ENCODE measurements at regions not wholly inside any gene's neighbourhood (a gene's known extent, or its start where the extent isn't known, plus 50 kb on each side); places are given as distances from the start of the nearest gene placed in this dataset.

- in situ Hi-C loops (cut with HindIII; ENCODE audit: low pct_unique_long_range_greater_than_20kb, low sequenced_read_pairs), result no loop called here
- TF ChIP-seq JUND (IDR thresholded peaks at IDR 0.05; ENCODE audit: low read depth), result no peak
- DNase-seq (ENCODE audit: low read depth in 1 of 2, low spot score in 1 of 2), result no peak
Measured at GRCh38 chr2:122238006-122238559, 482.6 kb downstream of the TSN start.

- no peak for DNase-seq (ENCODE audit: low read depth in 1 of 2, low spot score in 1 of 2)
- in situ Hi-C loops (cut with HindIII; ENCODE audit: low pct_unique_long_range_greater_than_20kb, low sequenced_read_pairs), result no loop called here
- no peak for TF ChIP-seq JUND (IDR thresholded peaks at IDR 0.05; ENCODE audit: low read depth)
Measured at GRCh38 chr2:122239440-122239839, 484.0 kb downstream of the TSN start.

- DNase-seq (ENCODE audit: low read depth in 1 of 2, low spot score in 1 of 2), result peak in 1 of 2 experiments; percentile 18
- in situ Hi-C loops (cut with HindIII; ENCODE audit: low pct_unique_long_range_greater_than_20kb, low sequenced_read_pairs), result no loop called here
- TF ChIP-seq JUND (IDR thresholded peaks at IDR 0.05; ENCODE audit: low read depth), result no peak
Measured at GRCh38 chr2:122244598-122245229, 489.3 kb downstream of the TSN start.

GRCh38 chr2:122249673-122250072 lies 494.2 kb downstream of the TSN start:
- in situ Hi-C loops (cut with HindIII; ENCODE audit: low pct_unique_long_range_greater_than_20kb, low sequenced_read_pairs), result no loop called here
- TF ChIP-seq JUND (IDR thresholded peaks at IDR 0.05; ENCODE audit: low read depth), result no peak
- no peak for DNase-seq (ENCODE audit: low read depth in 1 of 2, low spot score in 1 of 2)

DNA sequence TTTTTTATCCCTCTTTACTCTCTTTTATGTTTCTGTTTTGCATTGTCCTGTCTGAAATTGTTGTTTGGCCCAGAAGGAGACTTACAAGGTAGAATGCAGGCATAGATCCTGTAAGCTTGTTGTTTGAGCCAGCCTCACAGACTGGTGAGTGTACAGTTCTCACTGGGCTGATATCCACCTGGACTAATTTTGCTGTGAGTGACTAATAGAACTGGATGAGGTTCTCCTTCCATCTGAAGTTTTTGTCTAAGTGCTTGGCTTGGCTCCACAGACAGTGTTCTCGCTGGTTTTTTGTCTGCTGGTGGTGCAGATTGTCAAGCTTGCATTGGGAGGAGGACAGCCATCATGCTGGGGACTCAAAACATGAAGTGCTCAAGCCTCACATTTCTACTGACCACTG lies 495.7 kb downstream of the TSN start:
- TF ChIP-seq JUND (IDR thresholded peaks at IDR 0.05; ENCODE audit: low read depth), result no peak
- no peak for DNase-seq (ENCODE audit: low read depth in 1 of 2, low spot score in 1 of 2)
- in situ Hi-C loops (cut with HindIII; ENCODE audit: low pct_unique_long_range_greater_than_20kb, low sequenced_read_pairs), result no loop called here

GRCh38 chr2:122251566-122251965 lies 496.1 kb downstream of the TSN start:
- no peak for DNase-seq (ENCODE audit: low read depth in 1 of 2, low spot score in 1 of 2)
- in situ Hi-C loops (cut with HindIII; ENCODE audit: low pct_unique_long_range_greater_than_20kb, low sequenced_read_pairs), result no loop called here
- no peak for TF ChIP-seq JUND (IDR thresholded peaks at IDR 0.05; ENCODE audit: low read depth)

- in situ Hi-C loops (cut with HindIII; ENCODE audit: low pct_unique_long_range_greater_than_20kb, low sequenced_read_pairs), result no loop called here
- TF ChIP-seq JUND (IDR thresholded peaks at IDR 0.05; ENCODE audit: low read depth), result no peak
- no peak for DNase-seq (ENCODE audit: low read depth in 1 of 2, low spot score in 1 of 2)
Measured at GRCh38 chr2:122255924-122256323, 500.5 kb downstream of the TSN start.

DNA sequence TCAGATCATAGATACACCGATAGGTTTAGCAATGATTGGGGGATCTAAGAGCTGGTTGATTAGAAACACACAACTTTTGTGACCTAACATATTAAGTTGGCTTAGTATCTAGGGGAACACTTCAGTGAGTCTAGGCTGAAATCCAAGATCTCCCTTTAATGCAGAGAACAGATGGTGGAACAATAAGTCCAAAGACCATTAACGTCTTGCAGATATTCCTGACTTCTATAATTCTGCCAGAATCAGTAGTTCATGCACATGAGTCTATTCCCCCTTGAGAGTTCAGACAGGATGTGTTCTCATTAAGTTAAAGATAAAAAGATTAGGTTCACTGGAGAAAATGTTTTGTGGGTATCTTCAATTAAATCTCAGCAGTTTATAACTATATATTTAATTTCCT lies 506.5 kb downstream of the TSN start:
- no peak for TF ChIP-seq JUND (IDR thresholded peaks at IDR 0.05; ENCODE audit: low read depth)
- in situ Hi-C loops (cut with HindIII; ENCODE audit: low pct_unique_long_range_greater_than_20kb, low sequenced_read_pairs), result no loop called here
- DNase-seq (ENCODE audit: low read depth in 1 of 2, low spot score in 1 of 2), result no peak

DNA sequence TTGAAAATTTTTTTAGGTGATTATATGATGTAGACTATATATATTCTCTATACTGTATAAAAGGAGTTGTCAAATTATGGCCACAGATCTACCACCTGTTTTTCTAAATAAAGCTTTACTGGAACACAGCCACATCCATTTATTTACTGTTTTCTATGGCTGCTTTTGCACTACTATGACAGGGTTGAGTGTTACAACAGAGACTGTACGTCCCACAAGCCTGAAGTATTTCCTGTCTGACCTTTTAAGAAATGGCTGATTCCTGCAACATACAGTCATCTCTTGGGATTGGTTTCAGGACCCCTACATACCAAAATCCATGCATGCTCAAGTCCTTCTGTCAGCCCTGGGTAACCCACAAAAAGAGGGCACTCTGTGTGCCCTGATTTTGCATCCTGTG lies 508.3 kb downstream of the TSN start:
- in situ Hi-C loops (cut with HindIII; ENCODE audit: low pct_unique_long_range_greater_than_20kb, low sequenced_read_pairs), result no loop called here
- TF ChIP-seq JUND (IDR thresholded peaks at IDR 0.05; ENCODE audit: low read depth), result no peak
- no peak for DNase-seq (ENCODE audit: low read depth in 1 of 2, low spot score in 1 of 2)

DNA sequence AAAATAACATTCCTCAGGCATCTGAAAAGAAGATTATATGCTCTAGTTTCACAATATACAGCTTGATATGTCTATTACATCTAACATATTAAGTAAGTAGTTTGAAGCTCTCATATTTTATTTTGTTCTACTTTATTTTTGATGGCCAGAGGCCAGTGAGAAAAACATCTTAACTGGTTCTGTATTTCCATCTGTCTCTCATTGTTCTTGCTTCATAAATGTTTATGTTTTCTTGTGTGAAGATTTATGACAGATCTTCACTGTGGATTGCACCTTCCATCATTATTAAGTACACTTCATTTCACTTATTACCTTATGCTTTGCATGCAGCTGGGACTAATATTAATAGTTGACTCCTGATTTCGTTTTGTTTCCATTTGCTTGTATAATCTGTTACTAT lies 511.2 kb downstream of the TSN start:
- DNase-seq (ENCODE audit: low read depth in 1 of 2, low spot score in 1 of 2), result no peak
- in situ Hi-C loops (cut with HindIII; ENCODE audit: low pct_unique_long_range_greater_than_20kb, low sequenced_read_pairs), result no loop called here
- no peak for TF ChIP-seq JUND (IDR thresholded peaks at IDR 0.05; ENCODE audit: low read depth)

DNA sequence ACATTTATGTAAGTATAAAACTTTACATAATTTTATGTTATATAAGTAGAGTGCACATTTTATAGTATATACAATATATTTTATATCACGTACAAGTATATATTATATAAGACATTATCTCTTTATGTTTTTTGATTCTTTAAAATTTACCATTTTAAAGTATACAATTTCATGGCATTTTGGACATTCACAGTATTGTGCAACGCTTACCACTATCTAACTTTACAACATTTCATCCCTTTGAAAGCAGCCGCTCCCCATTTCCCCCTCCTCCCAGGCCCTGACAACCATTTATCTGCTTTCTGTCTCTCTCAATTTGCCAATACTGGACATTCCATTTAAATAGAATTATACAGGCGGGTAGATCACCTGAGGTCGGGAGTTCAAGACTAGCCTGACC lies 512.5 kb downstream of the TSN start:
- in situ Hi-C loops (cut with HindIII; ENCODE audit: low pct_unique_long_range_greater_than_20kb, low sequenced_read_pairs), result no loop called here
- no peak for TF ChIP-seq JUND (IDR thresholded peaks at IDR 0.05; ENCODE audit: low read depth)
- DNase-seq (ENCODE audit: low read depth in 1 of 2, low spot score in 1 of 2), result no peak

- DNase-seq (ENCODE audit: low read depth in 1 of 2, low spot score in 1 of 2), result no peak
- in situ Hi-C loops (cut with HindIII; ENCODE audit: low pct_unique_long_range_greater_than_20kb, low sequenced_read_pairs), result no loop called here
- TF ChIP-seq JUND (IDR thresholded peaks at IDR 0.05; ENCODE audit: low read depth), result no peak
Measured at GRCh38 chr2:122273785-122274419, 518.5 kb downstream of the TSN start.

GRCh38 chr2:122277956-122278355 lies 522.5 kb downstream of the TSN start:
- in situ Hi-C loops (cut with HindIII; ENCODE audit: low pct_unique_long_range_greater_than_20kb, low sequenced_read_pairs), result no loop called here
- no peak for TF ChIP-seq JUND (IDR thresholded peaks at IDR 0.05; ENCODE audit: low read depth)
- DNase-seq (ENCODE audit: low read depth in 1 of 2, low spot score in 1 of 2), result no peak

Data from T47D (cell line).